ENCODE measurements at regions not wholly inside any gene's neighbourhood (a gene's known extent, or its start where the extent isn't known, plus 50 kb on each side); places are given as distances from the start of the nearest gene placed in this dataset.

DNA sequence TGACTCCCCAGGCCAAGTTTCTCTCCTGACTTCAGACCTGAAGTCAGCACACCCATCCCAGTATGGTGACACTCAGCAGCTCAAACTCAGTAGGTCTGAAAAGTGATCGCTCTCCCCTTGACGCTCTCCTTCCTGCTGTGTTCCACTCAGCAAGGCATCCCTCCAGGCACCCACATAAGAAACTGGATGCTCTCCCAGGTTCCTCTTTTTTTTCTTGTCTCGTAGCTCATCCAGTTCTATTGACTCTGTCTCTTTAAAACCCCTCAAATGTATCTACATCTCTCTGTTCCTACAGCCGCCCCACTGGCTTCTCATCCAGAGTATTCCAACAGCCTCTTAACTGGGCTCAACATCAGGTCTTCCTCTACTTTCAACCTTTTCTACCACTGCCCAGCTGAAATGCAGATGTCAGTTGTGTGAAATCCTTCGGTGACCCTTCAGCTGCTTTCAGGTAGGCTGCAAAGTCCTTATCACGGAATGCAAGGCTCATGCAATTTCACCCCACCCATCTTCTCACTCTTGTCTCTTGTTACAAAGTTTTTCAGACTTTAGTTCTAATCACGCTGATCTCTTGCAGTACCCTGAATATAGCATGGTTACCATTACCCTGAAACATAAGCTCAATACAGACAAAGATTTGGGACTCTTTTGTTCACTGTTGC is 286.2 kb upstream of the POU3F1 start:
- DNase-seq (ENCODE audit: low spot score): no peak

DNA sequence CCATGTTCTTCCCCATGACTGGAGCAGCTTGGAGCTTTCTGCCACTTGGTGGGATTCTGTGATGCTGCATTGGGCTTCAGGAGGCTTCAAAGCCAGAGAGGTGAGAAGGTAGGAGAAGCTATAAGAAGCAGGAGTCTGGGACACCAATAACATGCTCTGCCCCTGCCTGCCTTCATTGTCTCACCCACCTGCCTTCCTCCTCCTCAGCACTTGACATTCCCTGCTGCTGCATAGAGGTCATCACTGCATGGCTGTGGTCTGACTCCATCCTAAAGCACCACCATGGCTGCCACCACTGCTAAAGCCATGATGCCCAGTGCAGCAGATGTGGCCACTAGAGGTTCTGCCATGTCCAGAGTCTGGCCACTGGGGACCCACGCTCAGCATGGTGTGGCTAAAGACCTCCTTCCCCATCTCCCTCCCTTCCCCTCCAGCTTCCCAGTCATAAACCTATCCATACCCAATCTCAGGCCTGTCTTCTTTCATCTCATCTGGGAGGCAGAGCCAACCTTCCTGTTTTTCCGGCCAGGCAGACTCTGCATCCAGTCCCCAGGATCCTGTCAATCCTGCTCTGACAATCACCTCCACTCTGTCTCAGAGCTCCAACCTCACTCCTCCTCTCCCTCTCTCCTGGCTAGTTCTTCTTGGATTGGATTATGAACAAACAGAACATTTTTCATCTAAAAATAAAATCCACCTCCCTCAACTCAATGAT is 285.1 kb upstream of the POU3F1 start:
- DNase-seq (ENCODE audit: low spot score): no peak

DNA sequence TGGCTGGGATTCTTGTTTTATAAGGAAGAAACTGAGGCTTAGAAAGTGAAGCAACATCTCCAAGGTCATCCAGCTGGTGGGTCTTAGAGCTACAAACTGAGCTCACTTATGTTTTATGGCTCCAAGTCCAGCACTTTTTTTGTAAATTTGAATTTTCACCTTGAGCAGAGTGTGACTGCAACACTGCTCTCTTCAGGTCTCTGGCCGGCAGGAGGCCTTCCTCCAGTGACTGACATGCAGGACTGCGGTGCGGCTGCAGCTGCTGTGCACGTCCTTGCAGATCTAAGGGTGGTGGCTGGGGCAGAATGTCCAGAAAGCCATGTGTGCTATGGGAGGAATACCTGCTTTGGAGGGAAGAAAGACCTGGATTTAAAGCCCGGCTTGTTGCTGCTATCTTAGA is 284.2 kb upstream of the POU3F1 start:
- DNase-seq (ENCODE audit: low spot score): no peak

DNA sequence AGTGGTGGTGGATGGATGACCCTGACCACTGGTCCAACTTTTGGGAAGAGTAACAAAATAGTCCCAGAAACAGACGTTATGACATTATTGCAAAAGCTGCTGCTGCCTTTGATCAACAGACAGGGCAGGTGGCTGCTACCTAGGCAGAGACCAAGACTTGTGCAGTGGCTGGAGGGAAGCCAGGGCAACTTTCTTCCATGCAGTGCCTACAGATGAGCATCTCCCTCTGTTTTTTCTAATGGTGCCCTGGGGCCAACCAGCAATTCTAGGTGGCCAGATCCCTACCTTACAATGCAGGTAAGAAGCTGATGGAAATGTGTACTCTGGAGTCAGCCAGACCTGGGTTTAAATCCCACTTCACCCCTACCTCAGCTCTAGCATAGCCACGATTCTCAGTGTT is 283.1 kb upstream of the POU3F1 start:
- no peak for DNase-seq (ENCODE audit: low spot score)

DNA sequence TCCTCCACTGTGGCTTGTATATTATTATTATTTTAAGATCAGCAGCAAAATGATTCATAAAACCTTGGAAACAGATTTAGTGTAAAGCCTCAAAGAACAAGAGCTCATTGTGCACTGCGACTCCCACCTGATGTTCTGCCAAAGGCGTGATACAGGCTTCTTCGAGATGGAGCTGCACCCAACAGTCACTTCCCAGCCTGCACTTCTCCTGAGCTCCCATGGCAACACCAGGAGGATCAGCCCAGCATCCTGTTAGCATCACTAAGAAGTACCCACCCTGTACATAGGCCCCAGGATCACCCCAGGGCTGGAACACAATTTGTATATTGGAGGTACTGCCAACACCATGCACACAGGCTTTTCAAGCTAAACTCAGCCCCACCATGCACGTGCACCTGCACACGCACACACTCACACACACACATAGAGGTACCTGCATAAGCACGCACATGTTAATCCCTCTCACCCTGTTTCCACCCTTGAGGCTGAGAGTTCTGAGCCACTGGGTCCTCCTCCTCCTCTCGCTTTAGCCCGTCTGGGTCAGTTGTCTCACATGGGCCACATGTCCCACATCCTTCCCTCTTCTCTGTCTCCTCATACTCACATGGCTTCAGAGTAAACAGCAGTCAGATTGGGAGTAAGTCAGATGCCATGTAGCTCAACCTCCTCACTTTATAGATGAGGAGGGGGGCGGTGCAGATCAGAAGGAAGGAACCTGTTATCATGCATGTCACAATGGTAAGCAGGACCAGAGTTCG is 281.9 kb upstream of the POU3F1 start:
- no peak for DNase-seq (ENCODE audit: low spot score)

DNA sequence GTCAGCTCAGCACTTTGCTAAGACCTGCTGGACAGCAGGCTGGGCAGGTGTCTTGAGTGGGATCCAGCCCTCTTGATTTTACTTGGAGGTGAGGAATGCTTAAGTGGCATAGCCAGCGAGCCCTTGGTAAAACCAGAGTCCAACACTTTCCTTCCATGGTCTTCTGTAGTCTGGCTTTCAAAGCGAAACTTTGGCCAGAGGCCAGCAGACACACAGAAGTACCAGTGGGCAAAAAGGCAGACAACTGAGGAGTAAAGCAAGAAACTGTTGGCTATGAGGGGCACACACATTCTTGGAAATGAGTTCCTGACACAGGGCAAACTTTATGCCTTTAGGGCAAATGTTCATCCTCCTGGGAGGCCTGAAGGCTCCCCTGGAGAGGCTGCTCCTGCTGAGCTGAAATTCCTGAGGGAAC is 281.0 kb upstream of the POU3F1 start:
- DNase-seq (ENCODE audit: low spot score): no peak

DNA sequence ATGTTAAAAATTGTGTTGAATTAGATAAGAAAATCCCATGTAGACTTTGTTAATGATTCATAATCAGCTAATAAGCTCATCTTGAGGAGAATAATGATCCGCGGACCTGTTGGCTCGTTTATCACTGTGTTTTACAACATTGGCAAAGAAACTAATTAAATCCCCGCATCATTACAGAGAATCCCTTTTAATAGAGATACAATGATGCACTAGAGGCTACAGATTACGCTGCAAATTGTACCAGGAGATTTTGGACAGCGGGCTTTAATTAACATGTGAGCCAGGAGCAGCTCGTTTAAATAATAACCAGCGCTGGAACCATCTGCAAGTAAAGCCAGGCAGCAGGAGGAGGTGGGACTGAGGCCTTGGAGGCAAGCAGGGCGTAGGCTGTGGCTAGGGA is 280.3 kb upstream of the POU3F1 start:
- no peak for DNase-seq (ENCODE audit: low spot score)

DNA sequence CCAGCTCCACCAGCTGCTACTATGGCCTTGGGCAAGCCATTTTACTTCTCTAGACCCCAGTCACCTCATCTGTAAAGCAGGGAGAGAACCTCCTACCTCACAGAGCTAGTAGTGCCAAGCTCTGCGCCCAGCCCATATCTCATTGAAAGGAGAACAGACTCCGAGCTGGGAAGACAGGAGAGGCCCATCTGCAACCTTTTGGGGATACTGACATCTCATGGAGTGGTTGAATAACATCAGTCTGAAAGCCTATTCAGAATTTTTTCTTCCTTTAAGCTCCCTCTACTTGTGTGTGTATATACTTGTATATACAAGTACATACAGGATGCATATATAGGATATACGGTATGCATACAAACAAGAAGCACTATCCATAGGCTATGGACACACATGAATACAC is 279.5 kb upstream of the POU3F1 start:
- no peak for DNase-seq (ENCODE audit: low spot score)

DNA sequence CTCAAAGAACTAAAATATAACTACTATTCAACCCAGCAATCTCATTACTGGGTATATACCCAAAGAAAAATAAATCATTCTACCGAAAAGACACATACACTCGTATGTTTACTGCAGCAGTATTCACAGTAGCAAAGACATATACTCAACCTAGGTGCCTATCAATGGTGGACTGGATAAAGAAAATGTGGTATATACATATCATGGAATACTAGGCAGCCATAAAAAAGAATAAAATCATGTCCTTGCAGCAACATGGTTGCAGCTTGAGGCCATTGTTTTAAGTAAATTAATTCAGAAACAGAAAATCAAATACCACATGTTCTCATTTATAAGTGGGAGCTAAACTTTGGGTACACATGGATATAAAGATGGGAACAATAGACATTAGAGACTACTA is 266.2 kb upstream of the POU3F1 start:
- no peak for DNase-seq (ENCODE audit: low spot score)

DNA sequence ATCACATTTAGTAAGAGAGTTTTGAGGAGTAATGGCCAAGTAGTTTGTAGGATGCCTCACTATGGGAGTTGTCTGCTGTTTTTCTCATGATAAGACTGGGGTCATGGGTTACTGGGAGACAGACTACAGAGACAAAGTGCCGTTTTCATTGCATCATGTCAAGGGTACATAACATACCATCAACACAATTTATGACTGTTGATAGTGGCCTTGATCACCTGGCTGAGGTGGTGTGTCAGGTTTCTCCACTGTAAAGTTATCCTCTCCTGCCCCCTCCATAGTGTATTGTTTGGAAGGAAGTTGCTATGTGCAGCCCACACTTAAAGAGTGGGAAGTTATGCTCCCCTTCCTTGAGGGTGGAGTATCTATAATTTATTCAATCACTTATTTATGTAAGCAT is 263.5 kb upstream of the POU3F1 start:
- DNase-seq (ENCODE audit: low spot score): no peak

DNA sequence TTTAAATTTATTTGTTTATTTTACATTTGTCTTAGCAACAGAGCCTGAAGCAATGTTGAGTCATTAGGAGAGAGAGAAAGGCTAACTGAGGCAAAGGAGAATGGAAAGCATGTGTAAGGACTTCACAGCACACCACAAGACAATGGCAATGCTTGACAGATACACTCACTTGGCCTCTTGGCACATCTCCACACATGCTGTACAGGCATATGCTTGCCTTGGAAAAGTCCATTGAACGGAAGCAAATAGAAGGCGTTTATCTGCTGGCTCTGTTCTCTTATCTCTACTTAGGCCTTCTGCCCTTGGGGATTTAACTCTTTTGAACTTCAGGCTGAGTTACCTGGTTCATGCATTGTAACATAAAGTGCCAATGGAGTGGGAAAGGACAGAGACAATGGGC is 262.2 kb upstream of the POU3F1 start:
- no peak for DNase-seq (ENCODE audit: low spot score)

DNA sequence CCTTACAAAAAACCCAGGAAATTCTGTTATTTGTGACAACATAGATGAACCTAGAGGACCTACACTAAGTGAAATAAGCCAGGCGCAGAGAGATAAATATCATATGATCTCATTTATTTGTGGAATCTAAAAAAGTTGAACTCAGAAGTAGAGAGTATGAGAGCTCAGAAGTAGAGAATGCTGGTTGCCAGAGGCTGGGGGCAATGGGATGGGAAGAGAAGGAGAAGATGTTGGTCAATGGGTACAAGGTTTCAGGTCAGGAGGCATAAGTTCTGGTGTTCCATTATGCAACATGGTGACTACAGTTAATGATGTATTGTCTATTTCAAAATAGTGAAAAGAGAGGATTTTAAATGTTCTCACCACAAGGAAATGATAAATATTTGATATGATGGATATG is 259.1 kb upstream of the POU3F1 start:
- no peak for DNase-seq (ENCODE audit: low spot score)

DNA sequence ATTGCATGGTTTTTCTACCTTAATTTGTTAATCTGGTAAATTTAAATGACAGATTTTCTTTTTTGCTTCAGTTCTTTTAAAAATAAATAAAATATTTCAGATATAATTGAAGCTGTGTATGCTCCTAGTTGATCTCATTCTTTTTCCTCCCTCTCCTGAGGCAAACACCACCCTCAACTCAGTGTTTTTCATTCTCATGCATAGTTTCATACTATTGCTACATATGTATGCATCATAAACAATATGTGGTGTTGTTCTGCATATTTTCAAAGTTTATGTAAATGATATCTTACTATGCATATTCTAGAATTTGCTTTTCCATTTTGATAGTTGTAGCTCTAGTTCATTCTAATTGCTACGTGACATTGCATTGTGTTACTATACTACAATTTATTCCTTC is 257.2 kb upstream of the POU3F1 start:
- no peak for DNase-seq (ENCODE audit: low spot score)

DNA sequence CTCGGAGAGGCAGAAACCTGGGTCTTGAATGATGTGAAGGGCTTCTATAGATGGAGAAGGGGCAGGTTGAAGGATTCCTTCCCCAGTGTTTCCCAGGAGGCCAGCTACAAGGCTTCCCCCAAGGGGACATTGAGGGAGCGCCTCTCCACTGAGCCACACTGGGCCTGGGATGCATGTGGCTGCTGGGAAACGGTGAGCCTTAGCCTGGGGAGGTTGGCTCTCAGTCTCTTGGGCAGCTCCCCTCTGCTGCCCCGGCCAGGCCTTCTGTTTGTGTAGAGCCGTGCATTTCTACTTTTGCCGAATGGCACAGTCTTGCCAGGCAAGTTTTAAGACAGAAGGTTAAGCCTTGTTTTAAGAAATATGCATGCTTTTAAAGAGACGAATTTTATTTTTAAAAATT is 254.4 kb upstream of the POU3F1 start:
- no peak for DNase-seq (ENCODE audit: low spot score)

DNA sequence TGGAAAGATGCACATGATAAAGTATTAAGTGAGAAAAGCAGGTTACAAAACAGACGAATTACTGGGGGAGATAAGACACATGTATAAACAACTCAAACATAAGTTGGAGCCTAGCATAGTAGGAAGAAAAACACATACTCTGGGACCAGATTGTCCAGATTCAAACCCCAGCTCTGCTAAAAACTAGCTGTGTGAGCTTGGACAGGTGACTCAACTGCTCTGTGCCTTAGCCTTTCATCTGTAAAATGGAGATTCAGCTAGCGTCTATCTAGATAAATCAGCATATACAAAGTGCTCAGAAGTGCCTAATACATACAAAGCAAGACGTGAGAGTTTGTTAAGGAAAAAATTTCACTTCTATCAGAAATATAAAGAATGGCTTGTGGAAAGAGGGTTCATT is 254.0 kb upstream of the POU3F1 start:
- DNase-seq (ENCODE audit: low spot score): no peak

DNA sequence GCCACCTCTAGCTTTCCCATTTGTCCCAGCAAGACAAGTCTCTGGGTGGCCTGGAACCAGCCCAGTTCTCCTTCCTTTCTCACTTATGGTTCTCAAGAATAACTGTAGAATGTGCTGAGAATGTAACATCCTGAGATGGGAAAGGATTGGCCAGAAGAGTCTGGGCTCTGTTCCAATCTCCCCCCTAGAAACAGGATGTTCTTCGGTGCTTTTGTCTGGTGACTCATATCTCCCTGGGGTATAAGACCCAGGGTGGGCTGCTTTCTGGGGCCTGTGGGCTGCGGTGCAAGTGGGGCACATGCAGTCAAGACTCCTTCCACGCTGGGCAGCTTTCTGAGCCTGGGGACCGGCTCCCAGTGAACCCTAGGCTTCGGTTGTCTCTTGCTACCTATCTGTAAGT is 251.2 kb upstream of the POU3F1 start:
- no peak for DNase-seq (ENCODE audit: low spot score)

DNA sequence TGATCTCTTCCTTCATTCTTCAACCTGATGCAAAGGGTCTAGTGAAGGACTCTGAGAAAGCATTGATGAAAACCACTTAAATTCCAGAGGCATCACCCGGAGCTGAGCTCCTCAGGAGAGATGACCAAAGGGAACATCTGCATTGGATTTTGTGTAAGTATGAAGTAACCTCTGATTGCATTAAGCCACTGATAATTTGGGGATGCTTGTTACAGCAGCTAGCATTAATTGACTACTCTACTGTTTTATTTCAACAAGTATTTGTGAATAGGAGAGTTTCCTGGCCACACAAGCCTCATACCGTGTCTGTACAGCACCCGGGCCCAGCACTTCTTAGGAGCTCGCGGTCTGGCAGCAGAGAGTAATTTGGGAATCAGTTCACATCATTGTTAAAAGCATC is 250.7 kb upstream of the POU3F1 start:
- DNase-seq (ENCODE audit: low spot score): no peak

DNA sequence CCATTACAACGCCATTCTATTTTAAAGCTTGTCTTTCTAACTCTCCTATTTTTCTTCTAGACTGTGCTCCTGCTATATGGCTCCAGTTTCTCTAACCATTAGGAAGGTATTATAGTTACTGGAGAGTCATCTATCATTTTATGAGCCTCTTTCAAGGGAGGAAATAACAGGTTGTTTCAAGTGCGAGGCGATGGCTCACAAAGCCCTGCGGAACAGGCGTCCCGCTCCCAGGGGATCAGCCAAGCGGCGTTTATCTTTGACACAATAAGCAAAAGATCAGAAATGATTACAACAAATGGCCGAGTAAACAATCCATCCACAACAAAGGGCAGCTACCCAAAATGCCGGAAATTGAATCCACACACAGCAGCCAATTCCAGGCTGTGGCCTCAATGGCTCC is 249.5 kb upstream of the POU3F1 start:
- no peak for DNase-seq (ENCODE audit: low spot score)

DNA sequence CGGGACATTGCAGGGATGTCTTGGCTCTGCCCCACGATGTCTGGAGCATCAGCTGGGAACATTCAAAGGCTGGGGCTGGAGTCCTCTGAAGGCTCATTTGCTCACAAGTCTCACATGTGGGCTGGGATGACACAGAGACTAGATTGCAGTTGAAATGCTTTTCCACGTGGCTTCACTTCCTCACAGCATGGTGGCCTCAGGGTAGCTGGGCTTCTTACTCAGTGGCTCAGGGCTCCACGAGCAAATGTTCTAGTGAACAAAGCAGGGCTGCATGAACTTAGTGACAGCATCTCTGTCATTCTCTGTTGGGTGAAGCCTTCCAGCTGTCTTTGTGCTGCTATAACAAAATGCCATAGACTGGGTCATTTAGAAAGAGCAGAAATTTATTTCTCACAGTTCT is 247.0 kb upstream of the POU3F1 start:
- no peak for DNase-seq (ENCODE audit: low spot score)

DNA sequence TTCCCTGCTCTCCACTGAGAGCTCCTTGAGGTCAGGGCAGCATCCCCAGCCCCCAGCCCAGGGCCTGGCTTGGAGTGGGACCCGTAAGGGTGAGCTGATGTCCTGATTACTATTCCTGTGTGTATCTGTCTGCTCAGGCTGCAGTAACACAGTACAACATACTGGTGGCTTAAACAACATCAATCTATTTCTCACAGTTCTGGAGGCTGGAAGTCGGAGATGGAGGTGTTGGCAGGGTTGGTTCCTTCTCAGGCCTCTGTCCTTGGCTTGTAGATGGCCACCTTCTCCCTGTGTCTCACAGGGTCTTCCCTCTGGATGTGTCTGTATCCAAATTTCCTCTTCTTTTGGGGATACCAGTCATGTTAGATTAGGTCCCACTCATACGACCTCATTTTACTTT is 246.4 kb upstream of the POU3F1 start:
- no peak for DNase-seq (ENCODE audit: low spot score)

DNA sequence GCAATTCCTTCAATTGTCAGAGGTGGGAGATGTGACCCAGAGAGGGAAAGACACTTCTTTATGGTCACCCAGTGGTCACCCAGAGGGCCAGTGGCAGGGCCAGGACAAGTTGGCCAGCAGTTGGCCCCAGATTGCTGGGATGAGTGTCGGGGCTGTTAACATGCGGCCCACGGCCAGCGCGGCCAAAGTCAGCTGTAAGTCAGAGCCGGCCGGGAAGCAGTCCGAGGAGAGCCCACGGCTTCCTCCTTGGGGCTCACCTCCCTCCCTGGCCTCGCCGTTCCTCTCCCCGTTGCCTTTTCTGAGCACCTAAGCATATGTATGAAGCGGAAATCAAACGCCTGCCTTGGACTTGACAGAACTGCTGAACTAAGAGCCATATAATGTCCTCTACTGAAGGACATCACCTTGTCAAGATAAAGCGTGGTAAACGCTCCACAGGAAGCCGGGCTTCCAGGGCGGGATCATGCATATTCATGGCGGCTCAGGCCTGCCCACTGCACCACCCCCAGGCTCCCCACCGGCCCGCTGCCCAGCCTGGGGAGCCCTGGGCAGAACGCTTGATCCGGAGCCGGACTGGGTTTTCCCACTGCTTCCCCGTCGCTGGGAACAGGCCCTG is 245.4 kb upstream of the POU3F1 start:
- DNase-seq (ENCODE audit: low spot score): no peak

DNA sequence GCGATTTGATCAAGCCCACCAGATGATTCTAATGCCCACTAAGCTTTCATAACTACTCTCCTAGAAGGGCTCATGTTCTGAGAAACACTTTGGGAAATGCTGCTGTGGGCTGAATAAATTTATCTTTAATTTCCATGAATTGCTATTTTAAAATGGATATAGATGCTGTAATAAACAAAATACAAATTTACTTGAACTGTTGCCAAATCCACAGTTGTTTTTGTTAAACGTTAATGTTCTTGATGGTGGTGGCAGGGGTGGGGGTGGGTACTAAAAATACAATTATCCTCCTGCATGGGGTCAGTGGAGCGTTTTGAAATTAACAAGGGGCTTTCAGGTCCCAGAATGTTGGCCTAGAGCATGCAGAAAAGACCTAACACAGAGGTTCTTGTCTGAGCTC is 244.7 kb upstream of the POU3F1 start:
- DNase-seq (ENCODE audit: low spot score): no peak

DNA sequence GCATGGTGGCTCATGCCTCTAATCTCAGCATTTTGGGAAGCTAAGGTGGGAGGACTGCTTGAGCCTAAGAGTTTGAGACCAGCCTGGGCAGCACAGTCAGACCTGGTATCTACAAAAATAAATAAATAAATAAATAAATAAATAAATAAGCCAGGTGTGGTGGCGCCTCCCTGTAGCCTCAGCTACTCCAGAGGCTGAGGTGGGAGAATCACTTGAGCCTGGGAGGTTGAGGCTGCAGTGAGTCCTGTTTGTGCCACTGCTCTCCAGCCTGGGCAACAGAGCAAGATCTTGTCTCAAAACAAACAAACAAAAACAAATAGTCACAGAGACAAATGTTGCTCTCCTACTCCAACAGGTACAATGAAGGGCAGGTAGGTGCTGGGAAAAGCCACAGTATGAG is 242.4 kb upstream of the POU3F1 start:
- DNase-seq (ENCODE audit: low spot score): no peak

All from CD4-positive, alpha-beta T cell treated with Interleukin-6 at 100 ng/mL for 8 hours (primary cell).